ENCODE measurements at regions not wholly inside any gene's neighbourhood (a gene's known extent, or its start where the extent isn't known, plus 50 kb on each side); places are given as distances from the start of the nearest gene placed in this dataset.

GRCh38 chr6:87794922-87795885 is 93.2 kb upstream of the AKIRIN2 start:
- TF ChIP-seq, protein P1, sequence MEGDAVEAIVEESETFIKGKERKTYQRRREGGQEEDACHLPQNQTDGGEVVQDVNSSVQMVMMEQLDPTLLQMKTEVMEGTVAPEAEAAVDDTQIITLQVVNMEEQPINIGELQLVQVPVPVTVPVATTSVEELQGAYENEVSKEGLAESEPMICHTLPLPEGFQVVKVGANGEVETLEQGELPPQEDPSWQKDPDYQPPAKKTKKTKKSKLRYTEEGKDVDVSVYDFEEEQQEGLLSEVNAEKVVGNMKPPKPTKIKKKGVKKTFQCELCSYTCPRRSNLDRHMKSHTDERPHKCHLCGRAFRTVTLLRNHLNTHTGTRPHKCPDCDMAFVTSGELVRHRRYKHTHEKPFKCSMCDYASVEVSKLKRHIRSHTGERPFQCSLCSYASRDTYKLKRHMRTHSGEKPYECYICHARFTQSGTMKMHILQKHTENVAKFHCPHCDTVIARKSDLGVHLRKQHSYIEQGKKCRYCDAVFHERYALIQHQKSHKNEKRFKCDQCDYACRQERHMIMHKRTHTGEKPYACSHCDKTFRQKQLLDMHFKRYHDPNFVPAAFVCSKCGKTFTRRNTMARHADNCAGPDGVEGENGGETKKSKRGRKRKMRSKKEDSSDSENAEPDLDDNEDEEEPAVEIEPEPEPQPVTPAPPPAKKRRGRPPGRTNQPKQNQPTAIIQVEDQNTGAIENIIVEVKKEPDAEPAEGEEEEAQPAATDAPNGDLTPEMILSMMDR (IDR thresholded peaks at IDR 0.05) = no peak
- TF ChIP-seq POLR2AphosphoS5 (IDR thresholded peaks at IDR 0.05) (no peak), POLR2A (IDR thresholded peaks at IDR 0.05) (no peak)
- no peaks in the 10 kb centered on the region for H3K36me3 ChIP-seq
- intact Hi-C loops (cut with DNase I; ENCODE audit: low total_unique reads) = no loop called here

DNA sequence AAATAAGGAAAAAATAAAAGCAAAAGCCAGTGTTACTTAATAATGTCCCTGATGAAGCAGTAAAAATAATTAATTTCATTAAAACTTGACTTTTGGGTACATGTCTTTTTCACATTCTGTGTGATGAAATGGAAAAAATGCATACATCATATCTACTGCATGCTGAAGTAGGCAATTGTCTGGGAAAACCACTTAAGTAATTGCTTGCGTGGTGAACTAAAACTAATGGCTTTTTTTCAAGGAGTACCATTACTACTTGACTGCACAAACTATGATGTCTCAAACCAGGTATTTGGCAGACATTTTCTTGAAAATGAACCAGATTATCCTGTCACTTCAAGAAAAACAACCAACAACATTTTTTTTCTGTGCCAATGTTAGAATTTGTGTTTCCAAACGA is 91.3 kb upstream of the AKIRIN2 start:
- no peaks in the 10 kb centered on the region for H3K36me3 ChIP-seq
- no peaks in the 10 kb centered on the region for H3K4me1 ChIP-seq
- H3K27ac ChIP-seq = no peak overlapping the region
- no peak for DNase-seq (ENCODE audit: low spot score in 2 of 2)
- H3K4me3 ChIP-seq = no peak overlapping the region
- intact Hi-C loops (cut with DNase I; ENCODE audit: low total_unique reads) = no loop called here
- no peaks in the 10 kb centered on the region for H3K9me3 ChIP-seq
- TF ChIP-seq, protein P1 (IDR thresholded peaks at IDR 0.05) = no peak
- TF ChIP-seq POLR2A (IDR thresholded peaks at IDR 0.05) = no peak
- no peak for TF ChIP-seq POLR2AphosphoS5 (IDR thresholded peaks at IDR 0.05)
- H3K27me3 ChIP-seq = no peaks in the 10 kb centered on the region

More at GRCh38 chr6:87794922-87795885, 93.2 kb upstream of the AKIRIN2 start:
- no peaks in the 10 kb centered on the region for H3K27me3 ChIP-seq
- H3K9me3 ChIP-seq = no peaks in the 10 kb centered on the region
- H3K4me1 ChIP-seq = no peaks in the 10 kb centered on the region
- no peak for DNase-seq (ENCODE audit: low spot score in 2 of 2)
- no peak overlapping the region for H3K27ac ChIP-seq
- no peak overlapping the region for H3K4me3 ChIP-seq

DNA sequence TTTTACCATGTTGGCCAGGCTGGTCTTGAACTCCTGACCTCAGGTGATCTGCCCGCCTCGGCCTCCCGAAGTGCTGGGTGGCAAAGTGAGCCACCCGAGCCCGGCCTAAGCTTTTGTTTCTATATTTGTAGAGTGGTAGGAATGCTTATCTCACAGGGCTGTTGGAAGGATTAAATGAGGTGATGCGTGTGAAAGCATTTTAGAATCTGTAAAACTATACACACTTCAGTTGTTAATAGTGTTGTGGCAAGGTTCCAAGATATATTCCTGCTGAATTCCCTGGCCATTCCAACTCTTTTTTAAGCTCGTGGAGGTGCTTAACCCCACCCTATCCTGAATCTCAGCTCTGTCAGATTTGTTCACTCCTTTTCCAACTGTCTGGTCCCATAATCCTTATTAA is 89.9 kb upstream of the AKIRIN2 start:
- H3K36me3 ChIP-seq = no peaks in the 10 kb centered on the region
- TF ChIP-seq, protein P1 (IDR thresholded peaks at IDR 0.05) = no peak
- no peak for TF ChIP-seq POLR2A (IDR thresholded peaks at IDR 0.05)
- no peak for TF ChIP-seq POLR2AphosphoS5 (IDR thresholded peaks at IDR 0.05)
- no peaks in the 10 kb centered on the region for H3K9me3 ChIP-seq
- H3K4me3 ChIP-seq = no peak overlapping the region
- H3K4me1 ChIP-seq = no peaks in the 10 kb centered on the region
- no peak overlapping the region for H3K27ac ChIP-seq
- H3K27me3 ChIP-seq = no peaks in the 10 kb centered on the region
- no peak for DNase-seq (ENCODE audit: low spot score in 2 of 2)
- intact Hi-C loops (cut with DNase I; ENCODE audit: low total_unique reads) = no loop called here

- no peak overlapping the region for H3K4me3 ChIP-seq
- intact Hi-C loops (cut with DNase I; ENCODE audit: low total_unique reads) = no loop called here
- no peaks in the 10 kb centered on the region for H3K9me3 ChIP-seq
- TF ChIP-seq POLR2AphosphoS5 (IDR thresholded peaks at IDR 0.05) (no peak), POLR2A (IDR thresholded peaks at IDR 0.05) (no peak)
- TF ChIP-seq, protein P1 (IDR thresholded peaks at IDR 0.05) = no peak
- no peaks in the 10 kb centered on the region for H3K4me1 ChIP-seq
- DNase-seq (ENCODE audit: low spot score in 2 of 2) = no peak
- H3K27me3 ChIP-seq = no peaks in the 10 kb centered on the region
- H3K27ac ChIP-seq = no peak overlapping the region
- H3K36me3 ChIP-seq = no peaks in the 10 kb centered on the region
Measured at GRCh38 chr6:87791485-87791884, 89.5 kb upstream of the AKIRIN2 start.

DNA sequence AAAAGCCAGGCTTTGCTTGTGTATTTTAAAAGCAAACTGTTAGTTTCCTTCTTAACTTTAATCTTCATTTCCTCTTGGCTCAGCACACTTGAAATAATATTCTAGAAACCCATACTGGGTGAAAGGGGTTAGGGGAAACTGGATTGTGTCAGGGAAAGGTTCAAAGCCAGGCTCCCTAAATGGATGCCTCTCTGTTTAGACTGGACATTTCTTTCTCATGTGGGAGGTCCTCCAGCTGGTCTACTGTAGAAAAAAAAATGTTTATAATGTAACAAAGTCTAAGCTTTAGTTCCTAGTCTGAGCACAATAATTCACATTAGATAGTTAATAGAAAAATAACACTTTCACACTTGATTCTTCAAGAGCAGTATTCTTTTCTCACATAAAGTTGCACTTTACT is 89.0 kb upstream of the AKIRIN2 start:
- Histone ChIP-seq H3K4me3 (no peak overlapping the region), H3K9me3 (no peaks in the 10 kb centered on the region), H3K27ac (no peak overlapping the region), H3K4me1 (no peaks in the 10 kb centered on the region), H3K36me3 (no peaks in the 10 kb centered on the region), H3K27me3 (no peaks in the 10 kb centered on the region)
- TF ChIP-seq POLR2AphosphoS5 (IDR thresholded peaks at IDR 0.05) (no peak), POLR2A (IDR thresholded peaks at IDR 0.05) (no peak)
- TF ChIP-seq, protein P1 (IDR thresholded peaks at IDR 0.05) = no peak
- DNase-seq (ENCODE audit: low spot score in 2 of 2) = no peak
- intact Hi-C loops (cut with DNase I; ENCODE audit: low total_unique reads) = no loop called here

Measured in breast epithelium (tissue), 4 donors.